Neuronal stem cell (in vitro differentiated cells): ENCODE measurements at regions not wholly inside any gene's neighbourhood (a gene's known extent, or its start where the extent isn't known, plus 50 kb on each side); places are given as distances from the start of the nearest gene placed in this dataset.
"Not testable (repeated sequence)": the region's sequence is repeated elsewhere in the genome, so short reads cannot be mapped to it uniquely, and the experiment has no call there.

Source experiments
- DNase-seq: peaks from one replicate; pipeline ENCODE4 v3.0.0-alpha.2; 2013; ENCODE audit warnings: low spot score
- H2AFZ ChIP-seq: one replicate; pipeline ENCODE4 v1.6.1; 2013; ENCODE audit warnings: mild to moderate bottlenecking, low read length, inconsistent platforms
- H2AK5ac ChIP-seq: 2 replicates; pipeline ENCODE4 v1.6.1; 2013; ENCODE audit warnings: low read depth, mild to moderate bottlenecking, inconsistent platforms, low read length, moderate library complexity, mixed read lengths
- H2BK120ac ChIP-seq: 2 replicates; pipeline ENCODE4 v1.6.1; 2013; ENCODE audit warnings: low read depth, mild to moderate bottlenecking, inconsistent platforms, low read length, moderate library complexity, mixed read lengths
- H2BK12ac ChIP-seq: one replicate; pipeline ENCODE4 v1.6.1; 2013; ENCODE audit warnings: low read length, inconsistent platforms
- H2BK15ac ChIP-seq: 2 replicates; pipeline ENCODE4 v1.6.1; 2013; ENCODE audit warnings: mild to moderate bottlenecking, low read length, inconsistent platforms, mixed read lengths
- H2BK5ac ChIP-seq: one replicate; pipeline ENCODE4 v1.6.1; 2013; ENCODE audit warnings: inconsistent platforms, mild to moderate bottlenecking, low read length, moderate library complexity
- H3K14ac ChIP-seq: one replicate; pipeline ENCODE4 v1.6.1; 2013; ENCODE audit warnings: low read length, inconsistent platforms
- H3K18ac ChIP-seq: 2 replicates; pipeline ENCODE4 v1.6.1; 2013; ENCODE audit warnings: low read length, inconsistent platforms
- H3K23ac ChIP-seq: 2 replicates; pipeline ENCODE4 v1.6.1; 2013; ENCODE audit warnings: low read depth, mild to moderate bottlenecking, mixed read lengths, low read length, inconsistent platforms; ENCODE audit not compliant: poor library complexity
- H3K27ac ChIP-seq: replicated peaks from 3 replicates; pipeline ENCODE4 v1.5.1; 2013; ENCODE audit warnings: low read length, inconsistent platforms
- H3K27me3 ChIP-seq, 3 experiments: 2 replicates each; pipeline ENCODE4 v1.6.1; 2013; ENCODE audit warnings: low read length in 3 of 3, mild to moderate bottlenecking in 2 of 3, inconsistent platforms in 1 of 3, low read depth in 1 of 3, mixed read lengths in 1 of 3, moderate library complexity in 1 of 3; ENCODE audit not compliant: control insufficient read depth in 3 of 3, insufficient read depth in 3 of 3
- H3K36me3 ChIP-seq, 2 donors: replicated peaks in 1 of 2; 2 replicates each; pipeline ENCODE4 v1.6.1; 2013; ENCODE audit warnings: low read length in 2 of 2; ENCODE audit not compliant: control insufficient read depth in 2 of 2, insufficient read depth in 2 of 2
- H3K4ac ChIP-seq: 2 replicates; pipeline ENCODE4 v1.6.1; 2013; ENCODE audit warnings: inconsistent platforms, mild to moderate bottlenecking, low read length, moderate library complexity
- H3K4me1 ChIP-seq, 2 donors: 1 replicate in 1 of 2; 2 replicates in 1 of 2; pipeline ENCODE4 v1.6.1; 2013; ENCODE audit warnings: low read length in 2 of 2, low read depth in 1 of 2; ENCODE audit not compliant: control insufficient read depth in 2 of 2, insufficient read depth in 1 of 2
- H3K4me2 ChIP-seq: one replicate; pipeline ENCODE4 v1.6.1; 2013; ENCODE audit warnings: mild to moderate bottlenecking, low read length, inconsistent platforms; ENCODE audit not compliant: insufficient read depth, poor library complexity, severe bottlenecking
- H3K4me3 ChIP-seq, 2 donors: 2 replicates each; pipeline ENCODE4 v1.5.1; 2013; ENCODE audit warnings: low read length in 2 of 2, mild to moderate bottlenecking in 2 of 2, inconsistent platforms in 1 of 2, moderate library complexity in 1 of 2
- H3K79me1 ChIP-seq: one replicate; pipeline ENCODE4 v1.6.1; 2013; ENCODE audit warnings: low read depth, mild to moderate bottlenecking, inconsistent platforms, low read length, moderate library complexity
- H3K9ac ChIP-seq: one replicate; pipeline ENCODE4 v1.6.1; 2013; ENCODE audit warnings: mild to moderate bottlenecking, low read depth, low read length, inconsistent platforms; ENCODE audit not compliant: poor library complexity
- H3K9me3 ChIP-seq, 2 donors: replicated peaks in 1 of 2; 2 replicates each; pipeline versions ENCODE3 to v1.6.1; 2013; ENCODE audit warnings: low read length in 2 of 2, mild to moderate bottlenecking in 2 of 2, inconsistent platforms in 1 of 2, low read depth in 1 of 2, mixed read lengths in 1 of 2, moderate library complexity in 1 of 2; ENCODE audit not compliant: control insufficient read depth in 2 of 2, insufficient read depth in 1 of 2
- H4K8ac ChIP-seq: one replicate; pipeline ENCODE4 v1.6.1; 2013; ENCODE audit warnings: low read depth, mild to moderate bottlenecking, inconsistent platforms, low read length, moderate library complexity
- H4K91ac ChIP-seq: one replicate; pipeline ENCODE4 v1.6.1; 2013; ENCODE audit warnings: low read length, low read depth, mild to moderate bottlenecking, inconsistent platforms; ENCODE audit not compliant: poor library complexity
- WGBS, 2 donors: extraction: QIAGEN DNeasy Blood & Tissue Kit; methylation state at CpG; one replicate each; pipeline ENCODE4 v1.1.7; 2013; ENCODE audit warnings: missing lambda C conversion rate in 2 of 2, mixed read lengths in 1 of 2; ENCODE audit not compliant: insufficient read length in 2 of 2, insufficient replicate concordance in 1 of 2; ENCODE audit errors: extremely low coverage in 2 of 2; 5-methylcytosine and 5-hydroxymethylcytosine counted together

- no peak overlapping the region for H3K4ac ChIP-seq
- no peak overlapping the region for H3K14ac ChIP-seq
- H3K4me3 ChIP-seq = no peak overlapping the region
- no peak overlapping the region for H2AFZ ChIP-seq
- DNase-seq = no peak
- no peak overlapping the region for H2AK5ac ChIP-seq
- H2BK12ac ChIP-seq = no peak overlapping the region
- no peaks in the 10 kb centered on the region for H3K36me3 ChIP-seq
- no peaks in the 10 kb centered on the region for H3K79me1 ChIP-seq
- no peak overlapping the region for H3K18ac ChIP-seq
- no peak overlapping the region for H2BK15ac ChIP-seq
- H4K91ac ChIP-seq = no peak overlapping the region
- H3K27me3 ChIP-seq = no peaks in the 10 kb centered on the region
- no peak overlapping the region for H3K9ac ChIP-seq
- H3K4me2 ChIP-seq = no peak overlapping the region
- H3K9me3 ChIP-seq = no peaks in the 10 kb centered on the region
- no peak overlapping the region for H2BK120ac ChIP-seq
- H3K27ac ChIP-seq = no peak overlapping the region
- H3K23ac ChIP-seq = no peak overlapping the region
- H4K8ac ChIP-seq = no peak overlapping the region
- H2BK5ac ChIP-seq = no peak overlapping the region
- no CpG with 5 or more reads among the region's 4 CpGs for WGBS, 2 donors
- peaks cover 0 to 3% of the 10 kb centered on the region in 2 donors for H3K4me1 ChIP-seq
Measured at GRCh38 chr16:48956620-48957019, 325.0 kb downstream of the CBLN1 start.

GRCh38 chr16:48955837-48956236, 325.8 kb downstream of the CBLN1 start:
- Histone ChIP-seq H2AFZ (no peak overlapping the region), H3K14ac (no peak overlapping the region), H3K4me1 (peaks cover 0 to 3% of the 10 kb centered on the region in 2 donors), H2BK5ac (no peak overlapping the region), H3K18ac (no peak overlapping the region), H3K36me3 (no peaks in the 10 kb centered on the region), H2AK5ac (no peak overlapping the region), H4K8ac (no peak overlapping the region), H3K9ac (no peak overlapping the region), H3K23ac (no peak overlapping the region), H3K4ac (no peak overlapping the region), H3K4me3 (no peak overlapping the region), H2BK120ac (no peak overlapping the region), H2BK12ac (no peak overlapping the region), H2BK15ac (no peak overlapping the region), H3K9me3 (no peaks in the 10 kb centered on the region), H4K91ac (no peak overlapping the region), H3K27ac (no peak overlapping the region), H3K4me2 (no peak overlapping the region), H3K79me1 (no peaks in the 10 kb centered on the region), H3K27me3 (no peaks in the 10 kb centered on the region)
- no CpG with 5 or more reads among the region's 3 CpGs for WGBS, 2 donors
- no peak for DNase-seq

GRCh38 chr16:48951621-48952125, 330.0 kb downstream of the CBLN1 start:
- DNase-seq, H2AK5ac ChIP-seq, H3K27ac ChIP-seq, H3K79me1 ChIP-seq, H4K8ac ChIP-seq, H2AFZ ChIP-seq, H2BK15ac ChIP-seq, H3K18ac ChIP-seq, H4K91ac ChIP-seq, H3K14ac ChIP-seq, H3K4me1 ChIP-seq, H3K9me3 ChIP-seq, H2BK120ac ChIP-seq, H3K23ac ChIP-seq, H3K27me3 ChIP-seq, H2BK5ac ChIP-seq, H3K36me3 ChIP-seq, H3K4me3 ChIP-seq, H3K4me2 ChIP-seq, H2BK12ac ChIP-seq, H3K4ac ChIP-seq, H3K9ac ChIP-seq: not testable (repeated sequence)
- WGBS, 2 donors = no CpG with 5 or more reads among the region's 41 CpGs

GRCh38 chr16:48950184-48950583, 331.5 kb downstream of the CBLN1 start:
- no CpG with 5 or more reads among the region's 2 CpGs for WGBS, 2 donors
- Histone ChIP-seq H3K4me3 (no peak overlapping the region), H3K27me3 (peaks cover 0 to 4% (median 0%) of the 10 kb centered on the region in 3 experiments), H3K18ac (no peak overlapping the region), H4K8ac (no peak overlapping the region), H3K36me3 (no peaks in the 10 kb centered on the region), H3K4me1 (peaks cover 0 to 3% of the 10 kb centered on the region in 2 donors), H2BK5ac (no peak overlapping the region), H2AFZ (no peak overlapping the region), H3K9me3 (peaks cover 0 to 2% of the 10 kb centered on the region in 2 donors), H2BK15ac (no peak overlapping the region), H3K79me1 (no peaks in the 10 kb centered on the region), H2AK5ac (no peak overlapping the region), H4K91ac (no peak overlapping the region), H3K4ac (no peak overlapping the region), H2BK12ac (no peak overlapping the region), H3K4me2 (no peak overlapping the region), H3K23ac (no peak overlapping the region), H3K9ac (no peak overlapping the region), H3K14ac (no peak overlapping the region), H2BK120ac (no peak overlapping the region), H3K27ac (no peak overlapping the region)
- DNase-seq = no peak
